OCI-LY7 (cell line): ENCODE measurements at regions not wholly inside any gene's neighbourhood (a gene's known extent, or its start where the extent isn't known, plus 50 kb on each side); places are given as distances from the start of the nearest gene placed in this dataset.

Experiments
- CTCF ChIP-seq: fragments of 200-600 bp; sonication (generic); conservative IDR thresholded peaks from 2 replicates; pipeline ENCODE4 v1.5.1; 2014; ENCODE audit warnings: mild to moderate bottlenecking, antibody characterized with exemption, low read length, moderate library complexity, mixed read lengths
- EZH2phosphoT487 ChIP-seq: fragments of 200-600 bp; sonication (generic); IDR thresholded peaks from 2 replicates; pipeline ENCODE4 v1.6.1; 2018; ENCODE audit warnings: low read depth, borderline replicate concordance, mild to moderate bottlenecking, mixed run types, antibody characterized with exemption, low read length, moderate library complexity, mixed read lengths

GRCh38 chr3:152126260-152126659 lies 142.5 kb upstream of the MBNL1 start:
- TF ChIP-seq CTCF = no peak
- no peak for TF ChIP-seq EZH2phosphoT487
